ENCODE measurements at regions not wholly inside any gene's neighbourhood (a gene's known extent, or its start where the extent isn't known, plus 50 kb on each side); places are given as distances from the start of the nearest gene placed in this dataset.

- H3K4me3 ChIP-seq (replicated peaks in 1 of 2; ENCODE audit: low read depth in 2 of 2, low read length in 2 of 2) = no peak overlapping the region
- no peak for DNase-seq (ENCODE audit: low read depth in 2 of 2)
Measured at GRCh38 chr17:53316073-53316472, 506.7 kb upstream of the KIF2B start.

GRCh38 chr17:53314521-53314920 lies 508.2 kb upstream of the KIF2B start:
- no peak overlapping the region for H3K4me3 ChIP-seq (replicated peaks in 1 of 2; ENCODE audit: low read depth in 2 of 2, low read length in 2 of 2)
- no peak for TF ChIP-seq CTCF (IDR thresholded peaks at IDR 0.05; ENCODE audit: low read depth, low read length)
- no peak for DNase-seq (ENCODE audit: low read depth in 2 of 2)

More at GRCh38 chr17:53316073-53316472, 506.7 kb upstream of the KIF2B start:
- no peak for TF ChIP-seq CTCF (IDR thresholded peaks at IDR 0.05; ENCODE audit: low read depth, low read length)

- TF ChIP-seq CTCF (IDR thresholded peaks at IDR 0.05; ENCODE audit: low read depth, low read length) = no peak
- DNase-seq (ENCODE audit: low read depth in 2 of 2) = peak in 1 of 2 donors; percentile 39
- H3K4me3 ChIP-seq (replicated peaks in 1 of 2; ENCODE audit: low read depth in 2 of 2, low read length in 2 of 2) = no peak overlapping the region
Measured at GRCh38 chr17:53313746-53314145, 509.0 kb upstream of the KIF2B start.

- no peak for DNase-seq (ENCODE audit: low read depth in 2 of 2)
- no peak overlapping the region for H3K4me3 ChIP-seq (replicated peaks in 1 of 2; ENCODE audit: low read depth in 2 of 2, low read length in 2 of 2)
- TF ChIP-seq CTCF (IDR thresholded peaks at IDR 0.05; ENCODE audit: low read depth, low read length) = no peak
Measured at GRCh38 chr17:53278466-53278865, 544.3 kb upstream of the KIF2B start.

GRCh38 chr17:53273126-53273525 lies 549.6 kb upstream of the KIF2B start:
- TF ChIP-seq CTCF (IDR thresholded peaks at IDR 0.05; ENCODE audit: low read depth, low read length) = no peak
- DNase-seq (ENCODE audit: low read depth in 2 of 2) = no peak
- no peak overlapping the region for H3K4me3 ChIP-seq (replicated peaks in 1 of 2; ENCODE audit: low read depth in 2 of 2, low read length in 2 of 2)

GRCh38 chr17:53270936-53271335 lies 551.8 kb upstream of the KIF2B start:
- no peak for TF ChIP-seq CTCF (IDR thresholded peaks at IDR 0.05; ENCODE audit: low read depth, low read length)
- H3K4me3 ChIP-seq (replicated peaks in 1 of 2; ENCODE audit: low read depth in 2 of 2, low read length in 2 of 2) = no peak overlapping the region
- DNase-seq (ENCODE audit: low read depth in 2 of 2) = no peak

- no peak for TF ChIP-seq CTCF (IDR thresholded peaks at IDR 0.05; ENCODE audit: low read depth, low read length)
- no peak for DNase-seq (ENCODE audit: low read depth in 2 of 2)
- no peak overlapping the region for H3K4me3 ChIP-seq (replicated peaks in 1 of 2; ENCODE audit: low read depth in 2 of 2, low read length in 2 of 2)
Measured at GRCh38 chr17:53264730-53265129, 558.0 kb upstream of the KIF2B start.

All from cardiac fibroblast (primary cell).